HUES6 (cell line): ENCODE measurements at regions not wholly inside any gene's neighbourhood (a gene's known extent, or its start where the extent isn't known, plus 50 kb on each side); places are given as distances from the start of the nearest gene placed in this dataset.

ENCODE experiments used
- H3K27ac ChIP-seq: 2 replicates; pipeline ENCODE4 v1.7.0; 2013; ENCODE audit warnings: low read depth, mild to moderate bottlenecking, low read length, inconsistent platforms
- H3K27me3 ChIP-seq: 2 replicates; pipeline ENCODE4 v1.6.1; 2013; ENCODE audit warnings: low read length; ENCODE audit not compliant: control insufficient read depth, insufficient read depth
- H3K36me3 ChIP-seq: 2 replicates; pipeline ENCODE4 v1.6.1; 2013; ENCODE audit warnings: low read length; ENCODE audit not compliant: control insufficient read depth, insufficient read depth
- H3K4me1 ChIP-seq: 2 replicates; pipeline ENCODE4 v1.6.1; 2013; ENCODE audit warnings: low read length; ENCODE audit not compliant: control insufficient read depth, insufficient read depth
- H3K4me3 ChIP-seq: 2 replicates; pipeline ENCODE4 v1.5.1; 2013; ENCODE audit warnings: low read depth, low read length
- H3K9ac ChIP-seq: one replicate; pipeline ENCODE4 v1.6.1; 2013; ENCODE audit warnings: mild to moderate bottlenecking, low read length
- H3K9me3 ChIP-seq: 2 replicates; pipeline ENCODE4 v1.6.1; 2013; ENCODE audit warnings: low read depth, low read length; ENCODE audit not compliant: control insufficient read depth, insufficient read depth

GRCh38 chr17:79498854-79499253 is 112.0 kb downstream of the RBFOX3 start:
- Histone ChIP-seq H3K4me1 (peaks cover 4% of the 10 kb centered on the region; the same call in 1 of the 2 replicates), H3K27me3 (no peaks in the 10 kb centered on the region), H3K36me3 (no peaks in the 10 kb centered on the region), H3K9ac (no peak overlapping the region), H3K4me3 (no peak overlapping the region), H3K27ac (no peak overlapping the region), H3K9me3 (no peaks in the 10 kb centered on the region; the same call in 1 of the 2 replicates)

- Histone ChIP-seq H3K4me3 (no peak overlapping the region), H3K27ac (no peak overlapping the region), H3K4me1 (peaks cover 4% of the 10 kb centered on the region; the same call in 1 of the 2 replicates), H3K9me3 (peaks cover 3% of the 10 kb centered on the region), H3K27me3 (no peaks in the 10 kb centered on the region), H3K36me3 (no peaks in the 10 kb centered on the region), H3K9ac (no peak overlapping the region)
Observed at GRCh38 chr17:79497777-79498348, 113.0 kb downstream of the RBFOX3 start.

- H3K27ac ChIP-seq, result no peak overlapping the region
- peaks cover 4% of the 10 kb centered on the region; the same call in 1 of the 2 replicates for H3K4me1 ChIP-seq
- H3K36me3 ChIP-seq, result no peaks in the 10 kb centered on the region
- peaks cover 6% of the 10 kb centered on the region for H3K9me3 ChIP-seq
- no peak overlapping the region for H3K4me3 ChIP-seq
- H3K27me3 ChIP-seq, result no peaks in the 10 kb centered on the region
- no peak overlapping the region for H3K9ac ChIP-seq
Observed at GRCh38 chr17:79496422-79497005, 114.3 kb downstream of the RBFOX3 start.

GRCh38 chr17:79495665-79496064 is 115.2 kb downstream of the RBFOX3 start:
- H3K9me3 ChIP-seq, result peaks cover 6% of the 10 kb centered on the region
- no peak overlapping the region for H3K9ac ChIP-seq
- no peaks in the 10 kb centered on the region for H3K36me3 ChIP-seq
- H3K4me1 ChIP-seq, result no peaks in the 10 kb centered on the region
- H3K27ac ChIP-seq, result no peak overlapping the region
- no peaks in the 10 kb centered on the region for H3K27me3 ChIP-seq
- H3K4me3 ChIP-seq, result no peak overlapping the region

- Histone ChIP-seq H3K4me3 (no peak overlapping the region), H3K9me3 (peaks cover 6% of the 10 kb centered on the region), H3K27me3 (0 out of 2 replicates have a peak, but pooled peaks cover 2% of the 10 kb centered on the region), H3K9ac (no peak overlapping the region), H3K36me3 (no peaks in the 10 kb centered on the region), H3K4me1 (no peaks in the 10 kb centered on the region), H3K27ac (no peak overlapping the region)
Observed at GRCh38 chr17:79491006-79491405, 119.8 kb downstream of the RBFOX3 start.

GRCh38 chr17:79490530-79490929 is 120.3 kb downstream of the RBFOX3 start:
- H3K4me1 ChIP-seq, result peaks cover 4% of the 10 kb centered on the region; the same call in 1 of the 2 replicates
- 0 out of 2 replicates have a peak, but pooled peaks cover 2% of the 10 kb centered on the region for H3K27me3 ChIP-seq
- peaks cover 6% of the 10 kb centered on the region for H3K9me3 ChIP-seq
- H3K9ac ChIP-seq, result no peak overlapping the region
- no peaks in the 10 kb centered on the region for H3K36me3 ChIP-seq
- no peak overlapping the region for H3K4me3 ChIP-seq
- H3K27ac ChIP-seq, result no peak overlapping the region

GRCh38 chr17:79487149-79487548 is 123.7 kb downstream of the RBFOX3 start:
- Histone ChIP-seq H3K9me3 (no peaks in the 10 kb centered on the region), H3K27me3 (peaks cover 6% of the 10 kb centered on the region; the same call in 1 of the 2 replicates), H3K27ac (no peak overlapping the region), H3K9ac (no peak overlapping the region), H3K4me1 (peaks cover 17% of the 10 kb centered on the region), H3K36me3 (no peaks in the 10 kb centered on the region), H3K4me3 (no peak overlapping the region)

- peaks cover 17% of the 10 kb centered on the region for H3K4me1 ChIP-seq
- H3K27ac ChIP-seq, result no peak overlapping the region
- H3K36me3 ChIP-seq, result no peaks in the 10 kb centered on the region
- no peak overlapping the region for H3K9ac ChIP-seq
- H3K4me3 ChIP-seq, result no peak overlapping the region
- H3K9me3 ChIP-seq, result no peaks in the 10 kb centered on the region
- H3K27me3 ChIP-seq, result peaks cover 15% of the 10 kb centered on the region; the same call in 1 of the 2 replicates
Observed at GRCh38 chr17:79485991-79486390, 124.9 kb downstream of the RBFOX3 start.

- Histone ChIP-seq H3K4me3 (no peak overlapping the region), H3K27ac (no peak overlapping the region), H3K9ac (no peak overlapping the region), H3K36me3 (no peaks in the 10 kb centered on the region), H3K9me3 (no peaks in the 10 kb centered on the region), H3K4me1 (peaks cover 17% of the 10 kb centered on the region), H3K27me3 (peaks cover 16% of the 10 kb centered on the region; the same call in 1 of the 2 replicates)
Observed at GRCh38 chr17:79485419-79485985, 125.3 kb downstream of the RBFOX3 start.

GRCh38 chr17:79484600-79485418 is 126.0 kb downstream of the RBFOX3 start:
- Histone ChIP-seq H3K4me1 (peaks cover 17% of the 10 kb centered on the region), H3K9ac (no peak overlapping the region), H3K9me3 (no peaks in the 10 kb centered on the region), H3K4me3 (no peak overlapping the region), H3K36me3 (no peaks in the 10 kb centered on the region), H3K27ac (no peak overlapping the region), H3K27me3 (peaks cover 22% of the 10 kb centered on the region; the same call in 1 of the 2 replicates)
